ENCODE measurements at regions not wholly inside any gene's neighbourhood (a gene's known extent, or its start where the extent isn't known, plus 50 kb on each side); places are given as distances from the start of the nearest gene placed in this dataset.

GRCh38 chr2:14828968-14829367 is 196.5 kb downstream of the LRATD1 start:
- no peak for DNase-seq

- no peak for DNase-seq
These were observed 198.9 kb downstream of the LRATD1 start for GRCh38 chr2:14831458-14831857.

DNA sequence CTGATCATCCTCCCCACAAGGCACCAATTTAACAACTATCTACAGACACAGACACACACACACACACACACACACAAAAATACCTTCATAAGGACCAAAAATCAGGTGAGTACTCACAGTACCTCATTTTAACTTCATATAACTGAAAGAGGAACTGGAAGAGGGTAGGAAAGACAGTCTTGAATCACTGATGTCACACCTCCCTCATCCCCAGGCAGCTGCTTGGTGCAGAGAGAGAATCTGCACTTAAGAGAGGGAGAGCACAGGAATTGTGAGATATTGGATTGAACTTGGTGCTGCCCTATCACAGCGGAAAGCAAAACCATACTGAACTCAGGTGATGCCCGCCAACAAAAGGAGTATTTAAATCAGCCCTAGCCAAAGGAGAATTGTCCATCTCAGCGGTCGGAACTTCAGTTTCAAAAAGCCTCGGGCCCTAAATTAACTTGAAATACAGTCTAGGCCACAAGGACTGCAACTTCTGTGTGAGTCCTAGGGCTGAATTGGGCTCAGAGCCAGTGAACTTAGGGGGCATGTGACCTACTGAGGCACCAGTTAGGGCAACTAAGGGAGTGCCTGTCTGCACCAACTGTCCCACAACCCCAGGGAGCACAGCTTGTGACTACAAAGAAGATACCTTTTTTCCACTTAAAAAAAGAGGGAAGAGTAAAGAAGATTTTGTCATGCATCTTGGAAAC is 211.1 kb downstream of the LRATD1 start:
- DNase-seq, result no peak

DNA sequence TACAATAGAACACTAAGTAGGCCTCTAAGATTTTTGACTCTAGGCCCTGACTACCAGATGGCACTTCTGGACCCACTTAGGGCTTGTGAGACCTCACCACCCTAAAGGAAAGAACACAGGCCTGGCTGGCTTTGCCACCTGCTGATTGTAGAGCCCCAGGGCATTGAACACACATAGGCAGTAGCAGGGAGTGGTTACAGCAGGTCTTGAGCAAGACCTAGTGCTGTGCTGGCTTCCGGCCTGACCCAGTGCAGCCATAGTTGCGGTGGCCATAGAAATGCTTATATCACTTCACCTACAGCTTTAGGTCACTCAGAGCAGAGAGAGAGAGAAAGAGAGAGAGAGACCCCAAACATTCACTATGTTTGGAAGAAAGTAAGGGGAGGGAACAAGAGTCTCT is 223.2 kb downstream of the LRATD1 start:
- DNase-seq, result no peak

DNA sequence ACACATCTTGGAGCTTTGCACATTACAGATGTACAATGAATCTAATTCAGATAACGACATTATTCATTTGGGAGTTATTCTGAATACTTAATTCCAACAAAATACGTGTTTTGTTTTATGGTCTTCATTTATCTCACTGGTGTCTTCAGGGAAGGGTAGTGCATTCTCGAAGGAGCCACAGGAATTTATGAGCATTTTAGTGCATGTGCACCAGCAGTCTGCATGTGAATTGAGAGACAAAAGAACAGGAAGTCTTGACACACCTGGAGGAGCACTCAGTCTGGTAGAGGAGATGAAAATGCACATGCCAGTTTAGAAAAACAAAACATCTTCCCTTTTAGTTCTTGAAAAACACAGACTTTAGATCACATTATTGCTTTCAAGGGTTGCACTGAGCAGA is 228.7 kb downstream of the LRATD1 start:
- DNase-seq, result no peak

GRCh38 chr2:14866736-14867352 is 234.3 kb downstream of the LRATD1 start:
- no peak for DNase-seq

DNA sequence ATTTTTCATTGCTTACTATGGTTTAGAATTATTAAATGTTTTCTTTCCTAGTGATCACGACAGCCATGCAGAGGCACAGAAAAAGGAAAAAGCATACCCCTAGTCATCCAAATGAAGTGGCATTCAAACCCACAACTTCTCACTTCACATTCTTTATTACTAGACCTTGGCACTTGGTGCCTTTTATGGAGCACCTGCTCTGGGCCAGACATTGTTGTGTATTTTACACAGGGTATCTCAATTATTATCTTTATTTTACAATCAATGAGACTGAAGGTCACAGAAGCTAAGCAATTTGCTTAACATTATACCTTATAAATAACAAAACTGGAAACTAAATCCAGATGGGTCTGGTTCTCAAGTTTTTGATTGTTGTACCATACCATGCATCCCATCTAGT is 235.3 kb downstream of the LRATD1 start:
- DNase-seq, result no peak

GRCh38 chr2:14872779-14873325 is 240.3 kb downstream of the LRATD1 start:
- DNase-seq, result no peak

DNA sequence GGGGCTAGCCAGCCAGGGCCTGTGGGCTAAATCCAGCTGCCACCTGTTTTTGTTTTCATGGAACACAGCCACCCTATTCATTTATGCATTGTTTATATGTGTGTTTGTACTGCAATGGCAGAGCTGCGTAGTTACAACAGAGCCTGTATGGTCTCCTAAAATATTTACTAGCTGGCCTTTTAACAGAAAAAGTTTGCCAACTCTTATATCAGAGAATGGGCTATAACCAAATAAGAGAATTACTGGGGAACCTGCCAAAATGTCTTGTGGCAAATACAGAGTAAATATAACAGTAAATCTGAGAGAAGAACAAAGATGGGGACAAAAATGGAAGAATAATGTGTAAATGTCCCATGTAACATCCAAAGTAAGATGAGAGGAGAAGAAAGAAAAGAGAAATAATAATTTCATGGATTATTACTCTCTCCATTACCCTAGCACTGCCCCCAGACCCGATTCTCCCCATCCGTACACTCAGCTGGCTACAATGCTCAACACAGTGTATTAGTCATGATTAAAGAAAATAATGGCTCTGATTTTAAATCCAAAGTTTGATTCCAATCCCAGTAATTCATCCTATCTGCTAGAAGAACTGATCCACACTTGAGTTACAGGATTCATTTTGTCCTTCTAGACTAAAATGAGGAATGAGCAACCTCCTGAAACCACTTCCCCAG is 249.3 kb downstream of the LRATD1 start:
- no peak for DNase-seq

DNA sequence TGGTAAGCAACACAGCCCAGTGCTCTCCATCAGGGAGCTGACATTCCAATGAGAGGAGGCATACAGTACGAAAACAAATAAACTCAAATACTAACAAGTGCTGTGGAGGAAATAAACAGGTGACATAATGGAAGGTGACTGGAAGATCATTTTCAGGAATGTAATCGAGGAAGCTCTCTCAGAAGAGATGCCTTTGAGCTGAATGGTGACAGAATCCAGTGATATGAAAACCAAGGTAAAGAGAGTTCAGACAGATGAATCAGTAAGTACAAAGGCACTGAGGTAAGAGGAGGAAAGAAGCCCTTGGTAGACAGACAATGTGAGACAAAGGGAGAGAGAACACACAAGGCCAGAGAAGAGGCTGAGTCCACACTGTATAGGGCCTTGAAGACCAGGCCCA is 252.1 kb downstream of the LRATD1 start:
- no peak for DNase-seq

DNA sequence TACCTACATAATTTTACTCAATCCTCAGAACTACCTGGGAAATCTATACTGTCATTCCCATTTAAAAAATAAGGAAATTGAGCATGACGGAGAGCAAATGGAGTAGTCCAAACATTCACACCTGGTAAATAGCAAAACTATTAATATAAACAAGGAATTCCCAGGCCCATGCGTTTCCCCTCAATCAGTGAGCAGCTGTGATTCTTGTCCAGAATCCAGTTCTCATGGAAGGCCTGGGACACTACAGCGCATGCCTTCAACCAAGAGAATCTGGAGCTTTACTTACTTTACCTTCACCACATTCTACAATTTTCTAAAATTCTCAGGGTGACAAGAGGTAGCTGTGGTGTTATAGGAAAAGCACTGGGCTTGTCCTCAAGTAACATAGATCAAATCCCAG is 259.0 kb downstream of the LRATD1 start:
- no peak for DNase-seq

GRCh38 chr2:14896330-14897030 is 264.0 kb downstream of the LRATD1 start:
- no peak for DNase-seq

- DNase-seq, result no peak
These were observed 267.3 kb downstream of the LRATD1 start for GRCh38 chr2:14899621-14900414.

DNA sequence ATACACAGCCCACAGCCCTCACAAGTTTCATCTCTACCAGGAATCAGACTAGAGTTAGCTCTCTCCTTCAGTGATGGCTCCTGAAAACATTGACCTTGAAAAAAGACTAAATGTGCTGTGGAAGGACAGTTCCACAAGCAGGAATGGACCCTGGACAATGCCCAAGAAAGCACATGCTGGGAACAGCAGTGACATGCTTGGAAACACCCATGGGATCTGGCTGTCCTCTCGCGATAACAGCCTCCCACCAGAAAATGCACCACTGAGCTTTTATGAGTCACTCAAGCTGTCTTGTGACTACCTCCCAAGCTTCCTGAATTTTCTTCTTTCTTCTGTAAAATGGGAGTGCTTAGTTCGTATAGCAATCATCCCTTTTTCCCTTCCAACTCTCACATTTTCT is 269.2 kb downstream of the LRATD1 start:
- no peak for DNase-seq

GRCh38 chr2:14902953-14903352 is 270.4 kb downstream of the LRATD1 start:
- no peak for DNase-seq

DNA sequence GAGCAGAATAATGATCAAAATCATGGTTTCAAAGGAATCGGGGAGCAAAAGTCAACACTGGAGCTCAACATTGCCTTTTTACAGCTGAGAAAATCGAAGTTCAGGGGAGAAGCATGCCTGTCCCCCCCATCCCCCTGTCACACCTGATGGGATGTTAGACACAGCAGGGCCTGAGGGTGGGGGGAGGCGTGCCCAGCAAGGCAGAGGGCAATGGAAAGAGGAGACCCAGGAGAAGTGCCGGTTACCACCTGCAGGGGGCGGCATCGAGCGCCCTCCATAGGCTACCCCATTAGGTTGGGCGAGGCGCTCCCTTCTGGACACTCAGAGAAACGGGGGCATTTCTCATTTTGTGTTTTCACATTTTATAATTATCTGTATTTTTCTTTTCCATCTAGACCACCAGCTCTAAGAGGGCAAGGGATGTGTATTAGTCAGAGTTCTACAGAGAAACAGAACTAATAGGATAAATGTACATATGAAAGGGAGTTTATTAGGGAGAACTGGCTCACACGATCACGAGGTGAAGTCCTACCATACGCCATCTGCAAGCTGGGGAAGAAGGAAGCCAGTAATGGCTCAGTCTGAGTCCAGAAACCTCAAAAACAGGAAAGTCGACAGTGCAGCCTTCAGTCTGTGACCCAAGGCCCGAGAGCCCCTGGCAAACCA is 271.3 kb downstream of the LRATD1 start:
- DNase-seq, result peak; percentile 82

GRCh38 chr2:14904378-14904777 is 271.9 kb downstream of the LRATD1 start:
- peak; percentile 23 for DNase-seq

GRCh38 chr2:14905571-14905970 is 273.1 kb downstream of the LRATD1 start:
- DNase-seq, result no peak

DNA sequence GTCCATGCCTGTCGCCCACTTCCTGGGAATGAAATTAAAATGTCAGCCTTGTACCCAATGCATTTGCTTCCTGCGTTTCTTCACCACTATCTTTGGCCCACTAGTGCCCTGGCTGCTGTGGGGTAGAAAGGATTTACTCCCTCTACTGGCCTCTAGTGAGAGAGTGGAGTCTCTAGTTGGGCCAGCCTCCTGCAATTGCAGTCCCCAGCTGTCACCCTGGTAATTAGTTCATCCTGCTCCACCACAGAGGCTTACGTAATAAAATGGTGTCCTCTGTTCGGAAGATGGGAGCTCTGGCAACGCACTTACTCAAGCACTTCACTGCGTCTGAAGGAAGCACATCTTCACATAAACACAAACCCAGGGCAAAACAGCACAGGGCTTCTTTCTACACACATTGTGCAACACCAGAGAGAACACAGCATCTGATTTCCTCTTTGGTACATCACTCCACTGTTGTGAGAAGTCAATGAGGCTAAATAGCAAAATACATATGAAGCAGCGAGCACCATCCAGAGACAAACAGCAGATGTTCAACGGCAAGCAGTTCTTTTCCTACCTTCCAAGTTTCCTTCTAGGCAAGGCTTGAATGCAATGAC is 274.6 kb downstream of the LRATD1 start:
- no peak for DNase-seq

DNA sequence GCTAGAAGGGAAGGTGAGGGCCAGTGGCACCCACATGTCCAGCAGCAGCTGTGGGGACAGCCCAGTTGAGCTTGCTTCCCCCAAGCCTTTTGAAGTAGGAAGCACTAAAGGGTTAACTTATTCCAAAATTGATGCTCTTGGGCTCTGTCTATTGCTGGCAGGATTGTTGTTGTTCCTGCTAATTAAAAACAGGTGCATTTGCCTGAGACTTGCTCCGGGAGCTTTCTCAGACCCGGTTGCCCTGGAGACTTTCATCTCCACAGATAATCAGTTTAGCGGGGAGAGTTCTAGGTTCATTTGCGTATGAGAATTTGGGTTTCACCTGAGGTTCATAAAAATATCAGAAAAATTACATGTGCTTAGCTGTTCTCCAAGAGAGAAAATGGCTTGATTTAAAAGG is 277.3 kb downstream of the LRATD1 start:
- no peak for DNase-seq

- DNase-seq, result no peak
These were observed 278.1 kb downstream of the LRATD1 start for GRCh38 chr2:14910654-14911053.

- DNase-seq, result no peak
These were observed 283.5 kb downstream of the LRATD1 start for GRCh38 chr2:14915983-14916382.

Measured in stimulated activated CD8-positive, alpha-beta memory T cell treated with anti-CD3 and anti-CD28 coated beads, Interleukin-4, amount 100 ng/mL, for 48 hours (primary cell).